ENCODE measurements at regions not wholly inside any gene's neighbourhood (a gene's known extent, or its start where the extent isn't known, plus 50 kb on each side); places are given as distances from the start of the nearest gene placed in this dataset.

DNA sequence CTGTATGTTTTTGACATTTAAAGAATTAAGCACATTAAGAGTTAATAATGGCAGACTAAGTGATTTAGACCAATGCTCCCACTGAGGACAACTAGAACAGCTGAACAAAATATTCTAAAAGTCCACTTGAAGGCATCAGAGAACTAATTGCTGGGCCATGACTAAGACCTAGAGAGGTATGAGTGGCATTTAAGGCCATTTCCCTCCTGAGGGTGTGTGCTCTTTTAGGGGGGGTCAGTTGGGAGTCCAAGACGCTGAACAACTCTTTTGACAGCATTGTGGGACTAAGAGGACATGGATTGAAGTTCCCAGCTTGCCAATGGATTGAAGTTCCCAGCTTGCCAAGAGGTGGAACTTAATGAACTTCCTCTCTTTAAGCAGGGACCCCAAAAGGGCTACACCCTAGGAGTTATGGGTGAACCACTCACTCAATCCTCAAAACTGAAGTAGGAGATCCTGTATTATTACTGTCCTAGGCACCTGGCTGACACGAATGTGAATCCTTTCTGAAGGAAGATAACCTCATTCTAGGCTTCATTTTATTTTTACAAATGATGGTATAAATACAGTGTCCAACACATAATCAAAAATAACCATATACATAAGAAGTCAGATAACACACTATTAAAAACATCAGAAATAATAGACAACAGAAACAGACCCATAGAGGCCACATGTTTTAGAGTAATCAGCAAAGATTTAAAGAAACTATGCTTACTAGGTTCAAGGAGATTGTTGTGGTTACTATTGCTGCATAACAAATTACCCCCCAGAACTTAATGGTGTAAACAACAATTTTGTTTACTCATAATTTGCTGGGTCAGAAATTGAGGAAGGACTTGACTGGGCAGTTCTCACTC is 175.1 kb downstream of the VEGFA start:
- TF ChIP-seq, protein P1, sequence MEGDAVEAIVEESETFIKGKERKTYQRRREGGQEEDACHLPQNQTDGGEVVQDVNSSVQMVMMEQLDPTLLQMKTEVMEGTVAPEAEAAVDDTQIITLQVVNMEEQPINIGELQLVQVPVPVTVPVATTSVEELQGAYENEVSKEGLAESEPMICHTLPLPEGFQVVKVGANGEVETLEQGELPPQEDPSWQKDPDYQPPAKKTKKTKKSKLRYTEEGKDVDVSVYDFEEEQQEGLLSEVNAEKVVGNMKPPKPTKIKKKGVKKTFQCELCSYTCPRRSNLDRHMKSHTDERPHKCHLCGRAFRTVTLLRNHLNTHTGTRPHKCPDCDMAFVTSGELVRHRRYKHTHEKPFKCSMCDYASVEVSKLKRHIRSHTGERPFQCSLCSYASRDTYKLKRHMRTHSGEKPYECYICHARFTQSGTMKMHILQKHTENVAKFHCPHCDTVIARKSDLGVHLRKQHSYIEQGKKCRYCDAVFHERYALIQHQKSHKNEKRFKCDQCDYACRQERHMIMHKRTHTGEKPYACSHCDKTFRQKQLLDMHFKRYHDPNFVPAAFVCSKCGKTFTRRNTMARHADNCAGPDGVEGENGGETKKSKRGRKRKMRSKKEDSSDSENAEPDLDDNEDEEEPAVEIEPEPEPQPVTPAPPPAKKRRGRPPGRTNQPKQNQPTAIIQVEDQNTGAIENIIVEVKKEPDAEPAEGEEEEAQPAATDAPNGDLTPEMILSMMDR (IDR thresholded peaks at IDR 0.05; ENCODE audit: low read depth, low read length, missing control alignments), result no peak
- no peak for DNase-seq (ENCODE audit: low read depth)

GRCh38 chr6:43943781-43944250 is 173.8 kb downstream of the VEGFA start:
- H3K4me3 ChIP-seq (ENCODE audit: low read depth, low read length), result no peak overlapping the region
- no peak for DNase-seq (ENCODE audit: low read depth)
- TF ChIP-seq, protein P1 (IDR thresholded peaks at IDR 0.05; ENCODE audit: low read depth, low read length, missing control alignments), result no peak

More for the DNA sequence above, 175.1 kb downstream of the VEGFA start:
- no peak overlapping the region for H3K4me3 ChIP-seq (ENCODE audit: low read depth, low read length)

GRCh38 chr6:43943099-43943766 is 173.2 kb downstream of the VEGFA start:
- TF ChIP-seq, protein P1 (IDR thresholded peaks at IDR 0.05; ENCODE audit: low read depth, low read length, missing control alignments), result no peak
- no peak overlapping the region for H3K4me3 ChIP-seq (ENCODE audit: low read depth, low read length)
- no peak for DNase-seq (ENCODE audit: low read depth)

GRCh38 chr6:43942616-43943015 is 172.6 kb downstream of the VEGFA start:
- DNase-seq (ENCODE audit: low read depth), result no peak
- TF ChIP-seq, protein P1 (IDR thresholded peaks at IDR 0.05; ENCODE audit: low read depth, low read length, missing control alignments), result no peak
- H3K4me3 ChIP-seq (ENCODE audit: low read depth, low read length), result no peak overlapping the region

DNA sequence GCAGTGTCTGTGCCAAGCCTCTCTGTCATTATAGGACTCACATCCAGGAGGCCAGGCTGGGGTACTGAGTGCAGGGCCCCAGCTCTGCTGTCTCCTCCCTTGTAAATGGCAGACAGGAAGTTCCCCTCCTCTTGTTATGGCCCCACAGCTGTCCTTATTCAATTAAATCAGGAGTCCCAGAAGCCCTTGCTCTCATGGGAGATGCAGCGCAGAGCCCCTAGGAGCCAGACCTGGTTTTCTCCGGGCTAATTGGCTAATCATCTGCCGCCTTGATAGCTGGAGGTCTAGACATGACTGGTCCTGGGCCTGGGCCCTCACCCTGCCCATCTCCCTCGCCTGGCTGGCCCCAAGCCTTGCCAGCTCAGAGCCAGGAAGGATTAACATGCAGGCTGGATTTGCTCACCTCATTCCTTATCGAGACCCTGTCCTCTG is 172.0 kb downstream of the VEGFA start:
- H3K4me3 ChIP-seq (ENCODE audit: low read depth, low read length), result no peak overlapping the region
- TF ChIP-seq, protein P1 (IDR thresholded peaks at IDR 0.05; ENCODE audit: low read depth, low read length, missing control alignments), result no peak
- no peak for DNase-seq (ENCODE audit: low read depth)

- no peak for DNase-seq (ENCODE audit: low read depth)
- TF ChIP-seq, protein P1 (IDR thresholded peaks at IDR 0.05; ENCODE audit: low read depth, low read length, missing control alignments), result no peak
- no peak overlapping the region for H3K4me3 ChIP-seq (ENCODE audit: low read depth, low read length)
These were observed 171.2 kb downstream of the VEGFA start for GRCh38 chr6:43941174-43941573.
